GM20431 (cell line): ENCODE measurements at regions not wholly inside any gene's neighbourhood (a gene's known extent, or its start where the extent isn't known, plus 50 kb on each side); places are given as distances from the start of the nearest gene placed in this dataset.
"Not testable (repeated sequence)": the region's sequence is repeated elsewhere in the genome, so short reads cannot be mapped to it uniquely, and the experiment has no call there.

ENCODE experiments used
- in situ Hi-C: fragments of 300-500 bp; cut with MseI, MboI; formaldehyde crosslinking; loops from one replicate; pipeline ENCODE4 v1.15.0; 2020; ENCODE audit warnings: low sequenced_read_pairs; ENCODE audit not compliant: unreplicated experiment

DNA sequence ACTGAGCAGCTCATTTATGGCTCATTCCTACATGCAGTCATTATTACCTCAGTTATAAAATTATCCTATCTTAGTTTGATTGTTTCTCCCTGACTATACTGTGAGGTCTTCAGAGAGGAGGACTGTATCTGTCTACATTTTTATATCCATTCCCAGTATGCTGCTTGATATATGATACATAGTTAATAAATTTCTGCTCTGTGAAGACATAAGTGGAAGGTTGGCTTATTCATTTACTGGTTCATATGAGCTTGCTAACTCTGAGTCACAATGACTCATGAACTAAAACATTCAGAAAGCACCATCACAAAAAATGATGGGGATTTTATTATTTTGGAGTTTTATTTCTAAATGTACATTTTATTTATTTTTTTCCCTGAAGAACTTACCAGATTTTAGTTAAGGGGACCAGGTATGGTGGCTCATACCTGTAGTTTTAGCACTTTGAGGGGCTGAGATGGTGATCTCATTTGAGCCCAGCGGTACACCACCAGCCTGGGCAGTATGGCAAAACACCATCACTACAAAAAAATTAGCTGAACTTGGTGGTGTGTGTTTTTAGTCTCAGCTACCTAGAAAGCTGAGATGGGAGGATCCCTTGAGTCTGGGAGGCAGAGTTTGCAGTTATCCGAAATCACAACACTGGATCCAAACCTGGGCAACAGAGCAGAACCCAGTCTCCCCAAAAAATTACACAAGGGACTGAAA lies 85.1 kb upstream of the HSFY2 start:
- in situ Hi-C loops = not testable (repeated sequence)

DNA sequence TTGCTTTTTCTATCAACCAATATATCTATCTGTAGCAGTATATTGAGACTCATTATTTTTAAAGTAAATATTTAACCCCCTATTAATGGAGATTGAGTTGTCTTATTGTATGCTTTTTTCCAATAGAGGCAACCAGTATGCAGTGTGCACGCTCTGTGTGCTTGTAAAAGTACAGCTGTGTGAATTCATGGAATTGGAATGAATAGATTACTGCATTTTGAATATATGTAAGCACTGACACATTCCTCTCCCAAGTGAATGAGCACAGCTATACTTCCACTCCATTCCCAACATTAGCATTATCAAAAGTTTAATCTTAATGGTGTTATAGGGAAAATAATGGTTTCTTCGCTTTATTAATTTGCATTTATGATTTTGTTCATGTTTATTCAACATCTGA lies 81.6 kb upstream of the HSFY2 start:
- in situ Hi-C loops = not testable (repeated sequence)

DNA sequence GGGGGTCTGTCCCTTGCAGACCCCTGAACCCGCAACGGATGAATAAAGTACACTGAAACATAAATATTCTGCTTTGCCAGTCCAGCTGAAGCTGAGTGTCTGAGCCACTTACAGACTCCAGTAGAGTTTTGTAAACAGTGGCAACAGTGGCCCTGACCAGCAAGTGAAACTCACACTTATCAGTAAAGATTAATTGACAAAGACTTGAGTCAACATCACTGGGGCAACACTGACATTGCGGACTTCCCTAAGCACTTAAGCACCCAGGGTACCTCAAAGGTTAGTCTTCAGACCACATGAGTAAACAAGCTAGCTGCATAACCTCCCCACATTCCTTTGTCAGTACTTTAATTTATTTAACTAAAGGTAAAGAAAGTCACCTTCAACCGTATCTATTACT lies 79.8 kb upstream of the HSFY2 start:
- in situ Hi-C loops = not testable (repeated sequence)

DNA sequence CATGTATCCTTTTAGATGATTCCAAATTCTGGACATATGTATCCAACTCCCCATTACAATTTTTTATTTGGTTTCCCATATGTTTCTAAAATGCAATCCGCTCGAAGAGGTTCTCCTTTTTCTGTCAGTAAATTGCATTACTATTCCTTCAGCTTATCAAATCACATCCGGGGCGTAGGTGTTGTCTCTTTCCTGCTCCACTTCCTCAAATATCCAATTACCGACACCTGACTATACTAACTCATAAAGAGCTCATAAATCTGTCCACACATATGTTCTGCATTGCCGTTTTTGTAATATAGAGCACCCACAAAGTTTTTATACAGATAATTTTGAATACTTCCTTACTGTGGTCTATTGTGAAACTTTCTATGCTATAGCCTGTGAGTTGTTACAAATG lies 63.1 kb upstream of the HSFY2 start:
- in situ Hi-C loops = not testable (repeated sequence)
